ENCODE measurements at regions not wholly inside any gene's neighbourhood (a gene's known extent, or its start where the extent isn't known, plus 50 kb on each side); places are given as distances from the start of the nearest gene placed in this dataset.

GRCh38 chr2:61631321-61631720 is 93.2 kb upstream of the XPO1 start:
- no peaks in the 10 kb centered on the region for H3K4me1 ChIP-seq (ENCODE audit: control insufficient read depth in 1 of 2, insufficient read depth in 2 of 2, low read length in 2 of 2)
- no peaks in the 10 kb centered on the region for H3K27me3 ChIP-seq (ENCODE audit: control insufficient read depth in 2 of 2, insufficient read depth in 2 of 2, low read length in 2 of 2)
- no peak overlapping the region for H3K27ac ChIP-seq (ENCODE audit: low read depth in 1 of 2, low read length in 2 of 2)
- Mint-ChIP-seq H3K27ac (no peak overlapping the region), H3K4me1 (no peaks in the 10 kb centered on the region), H3K27me3 (ENCODE audit: low read depth in 3 of 3) (peaks cover 0 to 2% (median 0%) of the 10 kb centered on the region in 3 donors), H3K4me3 (no peak overlapping the region), H3K36me3 (no peaks in the 10 kb centered on the region), H3K9me3 (peaks cover 0 to 3% (median 0%) of the 10 kb centered on the region in 7 donors)
- H3K9me3 ChIP-seq (replicated peaks in 1 of 2; ENCODE audit: control insufficient read depth in 1 of 2, insufficient read depth in 1 of 2, low read length in 2 of 2): no peaks in the 10 kb centered on the region
- no peak overlapping the region for H3K9ac ChIP-seq (ENCODE audit: insufficient read depth, low read length, poor library complexity, severe bottlenecking)
- DNase-seq: no peak
- 100% methylated on average over 2 of the region's 2 CpGs for WGBS (ENCODE audit: insufficient coverage)
- intact Hi-C loops (cut with micrococcal nuclease): no loop called here
- no peaks in the 10 kb centered on the region for H3K36me3 ChIP-seq (replicated peaks in 1 of 2; ENCODE audit: control insufficient read depth in 1 of 2, insufficient read depth in 2 of 2, low read length in 2 of 2)
- no peak overlapping the region for H3K4me3 ChIP-seq (replicated peaks in 1 of 3; ENCODE audit: low read depth in 2 of 3, low read length in 3 of 3)
- TF ChIP-seq CTCF (IDR thresholded peaks at IDR 0.05): no peak
- no peak overlapping the region for H2AFZ ChIP-seq (ENCODE audit: insufficient read depth, low read depth, low read length, poor library complexity, severe bottlenecking)
- no peaks in the 10 kb centered on the region for H3K79me2 ChIP-seq (ENCODE audit: insufficient read depth, low read length)
- no peak overlapping the region for H3K4me2 ChIP-seq (replicated peaks; ENCODE audit: extremely low read depth, low read length, poor library complexity, severe bottlenecking)
- no peaks in the 10 kb centered on the region for H4K20me1 ChIP-seq (ENCODE audit: insufficient read depth, low read length)

GRCh38 chr2:61626827-61627226 is 88.7 kb upstream of the XPO1 start:
- no peak overlapping the region for H3K4me2 ChIP-seq (replicated peaks; ENCODE audit: extremely low read depth, low read length, poor library complexity, severe bottlenecking)
- no peak overlapping the region for H2AFZ ChIP-seq (ENCODE audit: insufficient read depth, low read depth, low read length, poor library complexity, severe bottlenecking)
- H3K36me3 Mint-ChIP-seq: no peaks in the 10 kb centered on the region
- H3K4me1 ChIP-seq (ENCODE audit: control insufficient read depth in 1 of 2, insufficient read depth in 2 of 2, low read length in 2 of 2): no peaks in the 10 kb centered on the region
- H3K79me2 ChIP-seq (ENCODE audit: insufficient read depth, low read length): no peaks in the 10 kb centered on the region
- H3K27me3 Mint-ChIP-seq (ENCODE audit: low read depth in 3 of 3): no peaks in the 10 kb centered on the region
- H4K20me1 ChIP-seq (ENCODE audit: insufficient read depth, low read length): no peaks in the 10 kb centered on the region
- H3K36me3 ChIP-seq (replicated peaks in 1 of 2; ENCODE audit: control insufficient read depth in 1 of 2, insufficient read depth in 2 of 2, low read length in 2 of 2): no peaks in the 10 kb centered on the region
- H3K27ac ChIP-seq (ENCODE audit: low read depth in 1 of 2, low read length in 2 of 2): no peak overlapping the region
- no peak overlapping the region for H3K9ac ChIP-seq (ENCODE audit: insufficient read depth, low read length, poor library complexity, severe bottlenecking)
- H3K4me3 Mint-ChIP-seq: no peak overlapping the region
- intact Hi-C loops (cut with micrococcal nuclease): no loop called here
- H3K4me1 Mint-ChIP-seq: no peaks in the 10 kb centered on the region
- no peaks in the 10 kb centered on the region for H3K9me3 ChIP-seq (replicated peaks in 1 of 2; ENCODE audit: control insufficient read depth in 1 of 2, insufficient read depth in 1 of 2, low read length in 2 of 2)
- H3K27me3 ChIP-seq (ENCODE audit: control insufficient read depth in 2 of 2, insufficient read depth in 2 of 2, low read length in 2 of 2): no peaks in the 10 kb centered on the region
- no CpG with 5 or more reads among the region's 1 CpG for WGBS (ENCODE audit: insufficient coverage)
- peaks cover 0 to 3% (median 0%) of the 10 kb centered on the region in 7 donors for H3K9me3 Mint-ChIP-seq
- TF ChIP-seq CTCF (IDR thresholded peaks at IDR 0.05): no peak
- no peak overlapping the region for H3K27ac Mint-ChIP-seq
- H3K4me3 ChIP-seq (replicated peaks in 1 of 3; ENCODE audit: low read depth in 2 of 3, low read length in 3 of 3): no peak overlapping the region
- DNase-seq: no peak
